ENCODE measurements at regions not wholly inside any gene's neighbourhood (a gene's known extent, or its start where the extent isn't known, plus 50 kb on each side); places are given as distances from the start of the nearest gene placed in this dataset.

DNA sequence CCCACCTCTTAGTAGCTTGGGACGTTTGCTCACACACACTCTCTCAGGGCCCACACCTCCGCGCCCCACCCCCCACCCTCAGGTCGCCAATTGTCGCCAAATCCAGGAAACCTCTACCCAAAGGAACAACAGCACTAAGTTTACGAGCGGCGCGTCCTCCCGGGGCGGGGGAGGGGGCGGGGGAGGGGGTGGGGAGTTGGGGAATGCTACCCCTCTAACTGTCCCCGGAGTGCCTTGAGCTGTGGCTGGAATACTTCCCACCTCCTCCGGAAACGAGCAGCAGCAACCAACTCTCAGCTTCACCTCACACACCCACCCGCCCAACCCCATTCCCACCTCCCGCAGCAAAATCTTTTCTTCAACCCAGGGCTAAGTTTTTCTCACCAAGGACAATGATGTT, 135.6 kb upstream of the ZIC3 start:
- peaks cover 4% of the 10 kb centered on the region for H3K36me3 Mint-ChIP-seq
- H3K27me3 ChIP-seq = peaks cover 50% of the 10 kb centered on the region
- no peak overlapping the region for H3K27ac ChIP-seq
- H3K4me2 ChIP-seq = peak overlapping the region; percentile 80
- peaks cover 7% of the 10 kb centered on the region for H4K20me1 ChIP-seq (ENCODE audit: low read depth)
- H3K4me3 ChIP-seq = peak overlapping the region; percentile 46
- peaks cover 27% of the 10 kb centered on the region for H3K4me1 ChIP-seq
- peak overlapping the region; percentile 51 for H3K4me3 Mint-ChIP-seq
- no peak overlapping the region for H2AFZ ChIP-seq (replicated peaks)
- H3K27ac Mint-ChIP-seq = peak overlapping the region; percentile 97
- no peak overlapping the region for H3K9ac ChIP-seq
- no peaks in the 10 kb centered on the region for H3K9me3 ChIP-seq (ENCODE audit: low read depth)
- no peak for TF ChIP-seq EZH2 (IDR thresholded peaks at IDR 0.05)
- H3K27me3 Mint-ChIP-seq (ENCODE audit: insufficient read depth, low read depth) = peaks cover 7% of the 10 kb centered on the region
- no peaks in the 10 kb centered on the region for H3K36me3 ChIP-seq
- DNase-seq (ENCODE audit: low spot score) = no peak
- no peaks in the 10 kb centered on the region for H3K79me2 ChIP-seq (ENCODE audit: low read depth)
- H3K4me1 Mint-ChIP-seq = peaks cover 63% of the 10 kb centered on the region
- peaks cover 22% of the 10 kb centered on the region for H3F3A ChIP-seq (ENCODE audit: low read depth)
- peaks cover 15% of the 10 kb centered on the region for H3K9me3 Mint-ChIP-seq

DNA sequence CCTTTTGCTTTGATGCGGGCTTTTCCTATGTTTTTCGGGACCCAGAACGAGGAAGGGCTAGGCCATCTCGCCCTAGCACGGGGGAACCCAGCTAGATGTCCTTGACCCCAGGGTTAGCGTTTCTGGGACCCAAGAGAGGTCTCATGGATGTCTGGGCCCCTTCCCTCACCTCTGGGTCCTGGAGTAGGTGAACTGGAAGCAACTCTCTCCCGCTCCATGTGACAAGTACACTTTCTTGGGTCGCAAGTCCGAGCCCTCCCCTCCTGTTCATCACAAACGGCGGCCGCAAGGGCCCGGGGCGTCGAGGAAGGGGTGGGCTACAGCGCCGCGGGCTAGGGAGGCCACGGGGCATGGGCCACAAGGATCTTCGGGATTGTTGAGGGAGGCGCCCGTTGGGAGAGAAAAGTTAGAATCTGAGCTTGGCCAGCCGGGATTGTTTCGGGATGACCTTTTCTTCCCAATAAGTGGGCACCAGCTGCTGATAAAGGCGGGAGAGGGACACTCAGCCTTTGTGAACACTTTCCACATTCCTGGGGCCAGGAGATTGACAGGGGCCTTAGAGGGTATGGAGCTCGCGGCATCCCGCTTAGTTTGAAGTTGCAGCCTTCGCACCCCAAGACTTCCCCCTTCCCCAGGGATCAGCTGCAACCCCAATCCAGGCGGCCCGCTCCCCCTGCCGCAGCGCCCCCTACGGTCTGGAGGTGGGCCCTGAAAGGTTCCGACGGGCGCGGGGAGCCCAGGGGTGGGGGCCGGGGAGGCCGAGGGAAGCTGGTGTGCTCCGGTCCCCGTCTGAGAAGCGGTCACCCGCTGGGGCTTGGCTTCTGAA, 136.9 kb upstream of the ZIC3 start:
- Histone ChIP-seq H3K27me3 (peaks cover 60% of the 10 kb centered on the region), H3K27ac (no peak overlapping the region), H3K9me3 (ENCODE audit: low read depth) (no peaks in the 10 kb centered on the region), H3K36me3 (no peaks in the 10 kb centered on the region), H3K9ac (no peak overlapping the region), H4K20me1 (ENCODE audit: low read depth) (peaks cover 7% of the 10 kb centered on the region), H3K4me3 (peak overlapping the region; percentile 46), H3K4me1 (peaks cover 32% of the 10 kb centered on the region), H3K79me2 (ENCODE audit: low read depth) (no peaks in the 10 kb centered on the region), H2AFZ (replicated peaks) (peak overlapping the region; percentile 39), H3K4me2 (peak overlapping the region; percentile 80), H3F3A (ENCODE audit: low read depth) (peaks cover 22% of the 10 kb centered on the region)
- peak overlapping the region; percentile 86 for H3K4me3 Mint-ChIP-seq
- H3K27me3 Mint-ChIP-seq (ENCODE audit: insufficient read depth, low read depth) = peaks cover 6% of the 10 kb centered on the region
- TF ChIP-seq EZH2 (IDR thresholded peaks at IDR 0.05) (no peak), CTCF (IDR thresholded peaks at IDR 0.05) (peak; percentile 54)
- DNase-seq (ENCODE audit: low spot score) = peak; percentile 64
- H3K9me3 Mint-ChIP-seq = peaks cover 6% of the 10 kb centered on the region
- H3K4me1 Mint-ChIP-seq = peaks cover 75% of the 10 kb centered on the region
- H3K36me3 Mint-ChIP-seq = peaks cover 4% of the 10 kb centered on the region
- H3K27ac Mint-ChIP-seq = peak overlapping the region; percentile 97

DNA sequence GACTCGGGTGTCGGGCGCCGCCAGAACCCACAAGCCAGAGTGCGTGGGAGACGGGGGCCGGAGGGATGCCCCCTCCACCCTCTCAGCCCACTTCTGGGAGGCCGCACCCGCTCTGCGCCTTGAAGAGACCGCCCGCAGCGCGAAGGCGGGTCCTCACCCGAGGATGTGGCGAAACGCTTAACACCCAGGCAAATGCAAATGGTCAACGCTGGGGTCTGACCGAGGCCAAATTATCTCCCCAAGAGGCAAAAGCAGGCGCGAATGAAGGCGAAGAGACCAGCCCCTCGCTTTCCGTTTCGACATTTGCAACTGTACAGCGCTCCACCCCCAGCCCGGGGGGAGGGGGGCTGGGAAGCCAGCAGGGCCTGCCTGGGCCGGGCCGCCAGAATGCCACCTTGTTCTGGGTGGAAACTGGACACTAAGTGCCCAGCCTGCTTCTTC, 137.7 kb upstream of the ZIC3 start:
- peak; percentile 39 for DNase-seq (ENCODE audit: low spot score)
- peaks cover 37% of the 10 kb centered on the region for H3K4me1 ChIP-seq
- Mint-ChIP-seq H3K27me3 (ENCODE audit: insufficient read depth, low read depth) (peaks cover 6% of the 10 kb centered on the region), H3K9me3 (peaks cover 6% of the 10 kb centered on the region), H3K36me3 (peaks cover 4% of the 10 kb centered on the region), H3K4me3 (peak overlapping the region; percentile 86), H3K4me1 (peaks cover 81% of the 10 kb centered on the region), H3K27ac (peak overlapping the region; percentile 80)
- H3K36me3 ChIP-seq = no peaks in the 10 kb centered on the region
- no peaks in the 10 kb centered on the region for H3K9me3 ChIP-seq (ENCODE audit: low read depth)
- H3K79me2 ChIP-seq (ENCODE audit: low read depth) = no peaks in the 10 kb centered on the region
- no peak overlapping the region for H3K9ac ChIP-seq
- H3F3A ChIP-seq (ENCODE audit: low read depth) = peaks cover 22% of the 10 kb centered on the region
- peaks cover 7% of the 10 kb centered on the region for H4K20me1 ChIP-seq (ENCODE audit: low read depth)
- peak overlapping the region; percentile 80 for H3K4me2 ChIP-seq
- H3K4me3 ChIP-seq = peak overlapping the region; percentile 46
- H3K27me3 ChIP-seq = peaks cover 61% of the 10 kb centered on the region
- TF ChIP-seq EZH2phosphoT487 (IDR thresholded peaks at IDR 0.05) (no peak), EZH2 (IDR thresholded peaks at IDR 0.05) (no peak), CTCF (IDR thresholded peaks at IDR 0.05) (no peak)
- H2AFZ ChIP-seq (replicated peaks) = peak overlapping the region; percentile 39
- H3K27ac ChIP-seq = no peak overlapping the region

DNA sequence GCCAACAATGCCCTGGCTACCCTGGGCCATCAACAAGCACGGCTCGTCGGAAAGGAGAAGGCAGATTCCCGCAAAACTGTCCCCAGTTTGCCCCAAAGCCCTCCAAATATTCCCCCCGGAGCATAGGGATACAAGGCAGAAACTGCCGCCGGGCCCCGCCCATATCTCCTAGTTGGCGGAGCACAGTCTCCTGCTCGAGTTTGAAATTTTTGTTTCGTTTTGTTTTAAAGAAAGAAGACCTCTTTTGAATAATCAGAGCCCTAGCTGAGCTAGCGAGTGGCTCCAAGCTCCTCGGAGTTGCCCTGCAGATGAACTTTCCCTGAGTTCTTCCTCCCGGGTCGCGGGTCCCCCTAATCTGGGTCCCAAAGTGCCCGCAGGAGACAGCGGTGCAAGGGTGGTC, 138.1 kb upstream of the ZIC3 start:
- Mint-ChIP-seq H3K9me3 (peaks cover 2% of the 10 kb centered on the region), H3K27me3 (ENCODE audit: insufficient read depth, low read depth) (peaks cover 6% of the 10 kb centered on the region)
- no peak overlapping the region for H2AFZ ChIP-seq (replicated peaks)

More for the DNA sequence above, 138.1 kb upstream of the ZIC3 start:
- peaks cover 7% of the 10 kb centered on the region for H4K20me1 ChIP-seq (ENCODE audit: low read depth)
- H3K36me3 Mint-ChIP-seq = peaks cover 2% of the 10 kb centered on the region
- H3K27me3 ChIP-seq = peaks cover 61% of the 10 kb centered on the region
- H3K27ac ChIP-seq = no peak overlapping the region
- H3K4me3 ChIP-seq = peak overlapping the region; percentile 46
- H3K36me3 ChIP-seq = no peaks in the 10 kb centered on the region
- peak overlapping the region; percentile 80 for H3K4me2 ChIP-seq
- peaks cover 83% of the 10 kb centered on the region for H3K4me1 Mint-ChIP-seq
- peaks cover 22% of the 10 kb centered on the region for H3F3A ChIP-seq (ENCODE audit: low read depth)
- H3K79me2 ChIP-seq (ENCODE audit: low read depth) = no peaks in the 10 kb centered on the region
- H3K9ac ChIP-seq = no peak overlapping the region
- no peaks in the 10 kb centered on the region for H3K9me3 ChIP-seq (ENCODE audit: low read depth)
- H3K27ac Mint-ChIP-seq = peak overlapping the region; percentile 80
- H3K4me3 Mint-ChIP-seq = peak overlapping the region; percentile 86
- DNase-seq (ENCODE audit: low spot score) = peak; percentile 32
- TF ChIP-seq CTCF (IDR thresholded peaks at IDR 0.05) (no peak), EZH2 (IDR thresholded peaks at IDR 0.05) (peak; percentile 44), EZH2phosphoT487 (IDR thresholded peaks at IDR 0.05) (no peak)
- peaks cover 37% of the 10 kb centered on the region for H3K4me1 ChIP-seq
